ENCODE measurements at regions not wholly inside any gene's neighbourhood (a gene's known extent, or its start where the extent isn't known, plus 50 kb on each side); places are given as distances from the start of the nearest gene placed in this dataset.

GRCh38 chr15:93422476-93422875 is 333.5 kb upstream of the RGMA start:
- TF ChIP-seq POLR2A (IDR thresholded peaks at IDR 0.05) (no peak), CTCF (IDR thresholded peaks at IDR 0.05) (no peak)
- no peaks in the 10 kb centered on the region for H3K9me3 ChIP-seq
- no peaks in the 10 kb centered on the region for H3K4me1 ChIP-seq
- no peak overlapping the region for H3K27ac ChIP-seq
- ATAC-seq (no peak), DNase-seq (no peak)
- intact Hi-C loops (cut with DNase I): no loop called here
- H3K36me3 ChIP-seq (replicated peaks in 1 of 2; ENCODE audit: insufficient read depth in 1 of 2, low read depth in 2 of 2): no peaks in the 10 kb centered on the region
- H3K27me3 ChIP-seq: no peaks in the 10 kb centered on the region
- WGBS, 2 donors: 86 to 98% methylated on average over 4 to 5 of the region's 5 CpGs
- H3K4me3 ChIP-seq: no peak overlapping the region

- no peak for ATAC-seq
- H3K4me1 ChIP-seq: no peaks in the 10 kb centered on the region
- H3K4me3 ChIP-seq: no peak overlapping the region
- no peaks in the 10 kb centered on the region for H3K9me3 ChIP-seq
- H3K27ac ChIP-seq: no peak overlapping the region
- 83 to 89% methylated on average over 7 of the region's 7 CpGs for WGBS, 2 donors
- intact Hi-C loops (cut with DNase I): no loop called here
- no peaks in the 10 kb centered on the region for H3K27me3 ChIP-seq
- no peak for DNase-seq
- TF ChIP-seq CTCF (IDR thresholded peaks at IDR 0.05) (no peak), POLR2A (IDR thresholded peaks at IDR 0.05) (no peak)
- H3K36me3 ChIP-seq (replicated peaks in 1 of 2; ENCODE audit: insufficient read depth in 1 of 2, low read depth in 2 of 2): no peaks in the 10 kb centered on the region
Measured at GRCh38 chr15:93420477-93420876, 331.5 kb upstream of the RGMA start.

DNA sequence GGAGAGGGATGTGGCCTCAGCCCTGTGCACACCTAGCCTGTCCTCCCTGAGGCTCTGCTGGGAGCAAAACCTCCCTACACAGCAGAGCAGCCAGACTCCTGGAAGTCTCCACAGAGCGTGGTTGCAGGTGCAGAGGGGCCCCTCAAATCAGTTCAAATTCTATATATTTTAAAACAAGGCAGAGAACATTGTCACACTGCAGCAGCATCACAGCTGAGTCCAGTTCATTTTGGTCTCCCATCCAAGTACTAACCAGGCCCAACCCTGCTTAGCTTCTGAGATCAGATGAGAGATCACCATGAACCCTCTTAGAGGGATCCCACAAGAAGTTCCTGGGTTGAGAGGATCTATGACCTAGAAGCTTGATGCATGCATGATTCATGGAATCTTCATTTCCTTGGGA is 331.0 kb upstream of the RGMA start:
- 77 to 100% methylated on average over 1 of the region's 1 CpG for WGBS, 2 donors
- no peaks in the 10 kb centered on the region for H3K9me3 ChIP-seq
- H3K4me3 ChIP-seq: no peak overlapping the region
- H3K27ac ChIP-seq: no peak overlapping the region
- no peak for ATAC-seq
- H3K4me1 ChIP-seq: no peaks in the 10 kb centered on the region
- H3K36me3 ChIP-seq (replicated peaks in 1 of 2; ENCODE audit: insufficient read depth in 1 of 2, low read depth in 2 of 2): no peaks in the 10 kb centered on the region
- no peak for TF ChIP-seq POLR2A (IDR thresholded peaks at IDR 0.05)
- no peak for TF ChIP-seq CTCF (IDR thresholded peaks at IDR 0.05)
- intact Hi-C loops (cut with DNase I): no loop called here
- no peak for DNase-seq
- H3K27me3 ChIP-seq: no peaks in the 10 kb centered on the region

DNA sequence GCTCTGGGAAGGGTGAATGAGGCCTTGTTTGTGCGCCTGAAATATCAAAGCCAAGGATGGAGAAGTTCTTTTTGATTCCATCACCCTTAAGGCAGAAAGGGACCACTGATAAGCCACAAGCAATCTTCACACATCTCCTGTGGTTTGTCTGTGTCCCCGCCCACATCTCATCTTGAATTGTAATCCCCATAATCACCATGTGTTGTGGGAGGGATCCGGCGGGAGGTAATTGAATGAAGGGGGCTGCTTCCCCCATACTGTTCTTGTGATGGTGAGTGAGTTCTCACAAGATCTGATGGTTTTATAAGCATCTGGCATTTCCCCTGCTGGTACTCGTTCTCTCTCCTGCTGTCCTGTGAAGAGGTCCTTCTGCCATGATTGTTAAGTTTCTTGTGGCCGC is 329.6 kb upstream of the RGMA start:
- Histone ChIP-seq H3K27ac (no peak overlapping the region), H3K4me1 (no peaks in the 10 kb centered on the region), H3K4me3 (no peak overlapping the region), H3K36me3 (replicated peaks in 1 of 2; ENCODE audit: insufficient read depth in 1 of 2, low read depth in 2 of 2) (no peaks in the 10 kb centered on the region), H3K9me3 (no peaks in the 10 kb centered on the region), H3K27me3 (no peaks in the 10 kb centered on the region)
- ATAC-seq: no peak
- WGBS, 2 donors: 88 to 92% methylated on average over 6 of the region's 6 CpGs
- TF ChIP-seq CTCF (IDR thresholded peaks at IDR 0.05) (no peak), POLR2A (IDR thresholded peaks at IDR 0.05) (no peak)
- no peak for DNase-seq
- intact Hi-C loops (cut with DNase I): no loop called here

GRCh38 chr15:93417631-93418030 is 328.6 kb upstream of the RGMA start:
- DNase-seq (no peak), ATAC-seq (no peak)
- Histone ChIP-seq H3K27me3 (no peaks in the 10 kb centered on the region), H3K4me3 (no peak overlapping the region), H3K36me3 (replicated peaks in 1 of 2; ENCODE audit: insufficient read depth in 1 of 2, low read depth in 2 of 2) (no peaks in the 10 kb centered on the region), H3K9me3 (no peaks in the 10 kb centered on the region), H3K27ac (no peak overlapping the region), H3K4me1 (no peaks in the 10 kb centered on the region)
- intact Hi-C loops (cut with DNase I): no loop called here
- TF ChIP-seq POLR2A (IDR thresholded peaks at IDR 0.05): no peak
- TF ChIP-seq CTCF (IDR thresholded peaks at IDR 0.05): no peak
- WGBS, 2 donors: 81 to 88% methylated on average over 2 to 6 of the region's 6 CpGs
